Testis (tissue), 2 donors: ENCODE measurements at regions not wholly inside any gene's neighbourhood (a gene's known extent, or its start where the extent isn't known, plus 50 kb on each side); places are given as distances from the start of the nearest gene placed in this dataset.

Experiments
- DNase-seq: peaks from one replicate; pipeline ENCODE4 v3.0.0-alpha.2; 2019
- H3K27ac ChIP-seq, 2 donors: fragments of 200-600 bp; sonication (generic); one replicate each; pipeline ENCODE4 v1.5.1; 2019
- H3K27me3 ChIP-seq: fragments of 200-600 bp; sonication (generic); one replicate; pipeline ENCODE4 v1.5.1; 2019
- H3K36me3 ChIP-seq: fragments of 200-600 bp; sonication (generic); one replicate; pipeline ENCODE4 v1.5.1; 2017; ENCODE audit warnings: low read depth; ENCODE audit errors: missing control alignments
- H3K4me1 ChIP-seq: fragments of 200-600 bp; sonication (generic); one replicate; pipeline ENCODE4 v1.5.1; 2019
- H3K4me3 ChIP-seq, 2 donors: fragments of 200-600 bp; sonication (generic); one replicate each; pipeline ENCODE4 v1.5.1; 2017 to 2019
- H3K9me3 ChIP-seq: fragments of 200-600 bp; sonication (generic); one replicate; pipeline ENCODE4 v1.5.1; 2017
- CTCF ChIP-seq, 3 experiments: fragments of 450-650 bp in 2 of 3; fragments of 200-600 bp in 1 of 3; sonication (generic) in 1 of 3; IDR thresholded peaks; one replicate each; pipeline ENCODE4 v1.5.1; 2016 to 2019; ENCODE audit warnings: antibody characterized with exemption in 3 of 3, mild to moderate bottlenecking in 2 of 3, moderate library complexity in 1 of 3
- POLR2A ChIP-seq: fragments of 450-650 bp; IDR thresholded peaks from one replicate; pipeline ENCODE4 v1.6.1; 2017; ENCODE audit warnings: antibody characterized with exemption, mild to moderate bottlenecking, moderate library complexity
- WGBS, 2 donors: methylation state at CpG; one replicate each; pipeline ENCODE4 v1.1.5; 2018; 5-methylcytosine and 5-hydroxymethylcytosine counted together
- intact Hi-C: fragments of 100-400 bp; cut with DNase I; formaldehyde crosslinking; loops from one replicate; pipeline ENCODE4 v1.15.1; 2023; ENCODE audit warnings: low total_unique reads

DNA sequence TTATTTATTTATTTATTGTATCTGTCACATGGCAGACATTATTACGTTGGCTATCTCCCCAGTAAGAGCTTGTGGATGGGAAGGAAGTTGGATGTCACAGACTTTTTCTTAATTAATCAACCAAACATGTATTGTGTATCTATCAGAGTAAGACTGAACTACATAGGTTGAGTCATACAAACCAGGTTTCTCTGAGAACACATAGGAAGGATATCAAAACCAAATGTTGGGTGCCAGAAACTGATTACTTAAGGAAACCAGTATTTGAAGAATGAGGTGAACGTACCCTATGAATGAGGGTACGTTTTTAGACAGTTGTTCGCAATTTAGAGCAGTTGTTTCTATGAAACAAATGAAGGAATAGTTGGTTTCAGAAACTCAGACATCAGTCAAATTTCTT lies 136.4 kb downstream of the SLC17A6 start:
- 85 to 91% methylated on average over 4 of the region's 4 CpGs for WGBS, 2 donors
- Histone ChIP-seq H3K27ac (no peak overlapping the region), H3K4me1 (no peaks in the 10 kb centered on the region), H3K9me3 (no peaks in the 10 kb centered on the region), H3K27me3 (no peaks in the 10 kb centered on the region), H3K36me3 (no peaks in the 10 kb centered on the region), H3K4me3 (no peak overlapping the region)
- intact Hi-C loops: no loop called here
- DNase-seq: no peak
- TF ChIP-seq CTCF (IDR thresholded peaks at IDR 0.05): no peak
- TF ChIP-seq POLR2A: no peak

- no peaks in the 10 kb centered on the region for H3K4me1 ChIP-seq
- WGBS, 2 donors: 93 to 95% methylated on average over 1 of the region's 1 CpG
- H3K4me3 ChIP-seq: no peak overlapping the region
- no peaks in the 10 kb centered on the region for H3K36me3 ChIP-seq
- H3K9me3 ChIP-seq: no peaks in the 10 kb centered on the region
- H3K27me3 ChIP-seq: no peaks in the 10 kb centered on the region
- no peak overlapping the region for H3K27ac ChIP-seq
- intact Hi-C loops: no loop called here
- DNase-seq: no peak
- TF ChIP-seq CTCF (IDR thresholded peaks at IDR 0.05) (no peak), POLR2A (no peak)
Observed at GRCh38 chr11:22473586-22473985, 135.4 kb downstream of the SLC17A6 start.

GRCh38 chr11:22472306-22472705 lies 134.1 kb downstream of the SLC17A6 start:
- intact Hi-C loops: no loop called here
- no peaks in the 10 kb centered on the region for H3K36me3 ChIP-seq
- WGBS, 2 donors: 83 to 90% methylated on average over 7 of the region's 7 CpGs
- H3K27me3 ChIP-seq: no peaks in the 10 kb centered on the region
- no peak for DNase-seq
- H3K4me1 ChIP-seq: no peaks in the 10 kb centered on the region
- H3K4me3 ChIP-seq: no peak overlapping the region
- TF ChIP-seq CTCF (IDR thresholded peaks at IDR 0.05): no peak
- no peak for TF ChIP-seq POLR2A
- H3K27ac ChIP-seq: no peak overlapping the region
- no peaks in the 10 kb centered on the region for H3K9me3 ChIP-seq

DNA sequence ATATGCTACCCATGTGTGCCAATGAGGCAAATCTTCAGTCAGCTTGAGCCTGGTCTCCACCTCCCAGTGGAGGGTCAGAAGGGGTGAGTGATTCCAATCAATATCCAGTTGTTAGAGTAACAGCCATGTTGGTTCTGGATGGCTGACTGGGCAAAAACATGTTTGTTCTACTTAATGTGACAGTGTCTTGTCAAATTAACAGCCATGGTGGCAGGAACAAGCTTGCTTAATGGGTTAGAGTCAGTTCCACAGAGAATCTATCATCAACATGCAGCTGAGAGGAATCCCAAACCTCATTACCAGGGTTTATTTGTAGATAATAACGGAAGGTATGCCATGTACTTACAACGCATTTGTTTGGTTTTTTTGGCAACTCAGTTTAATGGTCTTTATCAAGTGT lies 133.2 kb downstream of the SLC17A6 start:
- TF ChIP-seq POLR2A (no peak), CTCF (IDR thresholded peaks at IDR 0.05) (no peak)
- H3K4me3 ChIP-seq: no peak overlapping the region
- no peaks in the 10 kb centered on the region for H3K9me3 ChIP-seq
- H3K36me3 ChIP-seq: no peaks in the 10 kb centered on the region
- no peaks in the 10 kb centered on the region for H3K4me1 ChIP-seq
- H3K27ac ChIP-seq: no peak overlapping the region
- H3K27me3 ChIP-seq: no peaks in the 10 kb centered on the region
- DNase-seq: no peak
- WGBS, 2 donors: 44 to 46% methylated on average over 2 of the region's 2 CpGs
- intact Hi-C loops: no loop called here

- intact Hi-C loops: no loop called here
Observed at GRCh38 chr11:22467741-22468140, 129.6 kb downstream of the SLC17A6 start.

More at GRCh38 chr11:22467741-22468140, 129.6 kb downstream of the SLC17A6 start:
- no peaks in the 10 kb centered on the region for H3K36me3 ChIP-seq
- no peak for DNase-seq
- no peaks in the 10 kb centered on the region for H3K4me1 ChIP-seq
- no peaks in the 10 kb centered on the region for H3K27me3 ChIP-seq
- H3K4me3 ChIP-seq: no peak overlapping the region
- H3K9me3 ChIP-seq: no peaks in the 10 kb centered on the region
- TF ChIP-seq CTCF (IDR thresholded peaks at IDR 0.05) (no peak), POLR2A (no peak)
- H3K27ac ChIP-seq: no peak overlapping the region
- WGBS, 2 donors: 90 to 96% methylated on average over 2 of the region's 2 CpGs
